ENCODE measurements at regions not wholly inside any gene's neighbourhood (a gene's known extent, or its start where the extent isn't known, plus 50 kb on each side); places are given as distances from the start of the nearest gene placed in this dataset.

DNA sequence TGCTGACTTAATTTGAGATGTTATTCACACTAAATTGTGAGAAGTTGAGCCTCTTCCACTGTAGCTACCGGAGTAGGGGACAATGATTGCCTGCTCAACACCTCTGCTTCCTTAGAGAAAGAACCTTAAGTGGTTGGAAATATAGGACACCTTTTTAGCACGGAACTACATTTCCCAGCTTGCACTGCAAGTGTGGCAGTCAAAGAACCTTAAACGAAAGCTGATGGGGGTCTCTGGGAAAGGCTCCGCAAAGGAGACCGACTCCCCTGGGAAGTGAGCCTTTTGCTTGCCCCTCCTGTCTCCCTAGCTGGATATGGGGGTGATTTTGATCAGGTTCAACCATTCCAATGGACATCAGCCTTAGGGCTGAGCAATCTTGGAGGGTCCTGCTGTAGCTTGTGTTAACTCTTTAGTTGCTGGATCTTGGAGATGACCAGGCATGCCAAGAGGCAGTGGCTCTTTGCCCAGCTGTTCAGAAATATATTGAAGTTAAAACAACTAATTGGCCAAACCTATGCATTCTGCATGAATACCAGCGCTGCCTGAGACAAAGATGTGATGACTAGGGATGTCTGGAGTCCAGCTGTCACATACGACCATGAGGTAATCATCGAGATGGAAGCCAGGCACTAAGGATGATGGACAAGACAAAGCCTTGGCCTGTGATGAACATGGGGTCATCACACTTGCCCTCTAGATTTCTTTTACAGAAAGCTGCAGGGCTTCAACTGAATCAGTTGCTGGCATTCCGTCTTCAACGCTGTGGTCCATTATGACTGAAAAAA lies 286.5 kb downstream of the FOXO1 start:
- H3K9ac ChIP-seq (ENCODE audit: insufficient read depth in 1 of 2, low read depth in 2 of 2, low read length in 2 of 2): no peak overlapping the region
- H3K79me2 ChIP-seq (ENCODE audit: control insufficient read depth, insufficient read depth, low read length): no peaks in the 10 kb centered on the region
- H4K20me1 ChIP-seq (replicated peaks; ENCODE audit: control insufficient read depth, insufficient read depth, low read length): no peaks in the 10 kb centered on the region
- no peak overlapping the region for H3K4me2 ChIP-seq (ENCODE audit: insufficient read depth, low read length)
- peaks cover 0 to 7% of the 10 kb centered on the region in 2 experiments; a peak in 1 of 5 replicates for H3K4me1 ChIP-seq (replicated peaks in 1 of 2; ENCODE audit: control insufficient read depth in 2 of 2, insufficient read depth in 2 of 2, low read length in 2 of 2)
- no peaks in the 10 kb centered on the region for H3K9me1 ChIP-seq (ENCODE audit: control insufficient read depth, insufficient read depth, low read length)
- H3K9me3 ChIP-seq (replicated peaks; ENCODE audit: control insufficient read depth, insufficient read depth, low read depth, low read length): no peaks in the 10 kb centered on the region
- H3K27ac ChIP-seq (ENCODE audit: extremely low read depth, low read depth, low read length): no peak overlapping the region
- no peak overlapping the region for H3K4me3 ChIP-seq
- TF ChIP-seq KLF13 (tag; IDR thresholded peaks at IDR 0.05; ENCODE audit: borderline replicate concordance, low read depth): no peak
- TF ChIP-seq ZNF282 (CRISPR knock-in tag; IDR thresholded peaks at IDR 0.05): no peak
- no peak for TF ChIP-seq TCF3 (CRISPR knock-in tag; IDR thresholded peaks at IDR 0.05)
- TF ChIP-seq SUPT5H (IDR thresholded peaks at IDR 0.05): no peak
- TF ChIP-seq MED1 (CRISPR knock-in tag; IDR thresholded peaks at IDR 0.05; ENCODE audit: borderline replicate concordance): no peak
- TF ChIP-seq, protein P1, sequence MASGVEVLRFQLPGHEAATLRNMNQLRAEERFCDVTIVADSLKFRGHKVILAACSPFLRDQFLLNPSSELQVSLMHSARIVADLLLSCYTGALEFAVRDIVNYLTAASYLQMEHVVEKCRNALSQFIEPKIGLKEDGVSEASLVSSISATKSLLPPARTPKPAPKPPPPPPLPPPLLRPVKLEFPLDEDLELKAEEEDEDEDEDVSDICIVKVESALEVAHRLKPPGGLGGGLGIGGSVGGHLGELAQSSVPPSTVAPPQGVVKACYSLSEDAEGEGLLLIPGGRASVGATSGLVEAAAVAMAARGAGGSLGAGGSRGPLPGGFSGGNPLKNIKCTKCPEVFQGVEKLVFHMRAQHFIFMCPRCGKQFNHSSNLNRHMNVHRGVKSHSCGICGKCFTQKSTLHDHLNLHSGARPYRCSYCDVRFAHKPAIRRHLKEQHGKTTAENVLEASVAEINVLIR (CRISPR knock-in tag; IDR thresholded peaks at IDR 0.05): no peak
- no peak for TF ChIP-seq SMAD1 (IDR thresholded peaks at IDR 0.05; ENCODE audit: low read depth, low read length, partially characterized antibody)
- TF ChIP-seq CBX8 (IDR thresholded peaks at IDR 0.05; ENCODE audit: borderline replicate concordance, extremely low read depth, low read depth, low read length, poor library complexity, severe bottlenecking): no peak
- no peak for TF ChIP-seq KAT7 (CRISPR knock-in tag; IDR thresholded peaks at IDR 0.05; ENCODE audit: borderline replicate concordance)
- no peak for TF ChIP-seq ZNF75A (CRISPR knock-in tag; IDR thresholded peaks at IDR 0.05)
- TF ChIP-seq MTF1 (CRISPR knock-in tag; IDR thresholded peaks at IDR 0.05; ENCODE audit: borderline replicate concordance): no peak
- FAIRE-seq: no peak
- in situ Hi-C loops (cut with MboI): no loop called here
- ATAC-seq: no peak
- no TSS peak for BruUV-seq (replicated peaks)
- H2AFZ ChIP-seq (ENCODE audit: low read depth, low read length): no peak overlapping the region
- H3K27me3 ChIP-seq (ENCODE audit: control insufficient read depth in 2 of 2, insufficient read depth in 2 of 2, low read length in 2 of 2): peaks cover 0 to 16% of the 10 kb centered on the region in 2 experiments; a peak in 2 of 5 replicates
- no peaks in the 10 kb centered on the region for H3K36me3 ChIP-seq (ENCODE audit: control insufficient read depth, insufficient read depth, low read length)
- POLR2A ChIA-PET: interaction anchor here (0.5 to 0.6 kb wide), 2 partner anchors 130 to 845 kb away, joined by 3 to 4 read pairs; no protein-coding TSS in a partner anchor
- CTCF ChIA-PET (ENCODE audit: low intra/inter-chr PET ratio): no interaction called here
- intact Hi-C loops (cut with micrococcal nuclease): no loop called here
- DNase-seq (ENCODE audit: extremely low read depth in 1 of 4, low spot score in 3 of 4): no peak
- 1% methylated on average over 10 of the region's 10 CpGs for WGBS (ENCODE audit: insufficient coverage, low coverage, missing lambda C conversion rate)
